Stimulated activated naive B cell treated with anti-CD40 and anti-IgM and Interleukin-4, amounts not matched to agents 10 μg/mL and 1 μg/mL and 100 μg/mL, for 72 hours (primary cell): ENCODE measurements at regions not wholly inside any gene's neighbourhood (a gene's known extent, or its start where the extent isn't known, plus 50 kb on each side); places are given as distances from the start of the nearest gene placed in this dataset.

Source experiments
- ATAC-seq, 2 donors: fragments of 150-1000 bp; cut with Tn5 transposase; replicated peaks; 2 replicates each; pipeline ENCODE4 v1.10.0; 2021; ENCODE audit warnings: moderate library complexity in 1 of 2
- DNase-seq: peaks from one replicate; pipeline ENCODE4 v3.0.0; 2021
- H3K27ac Mint-ChIP-seq: one replicate; pipeline ENCODE4 v1.8.0; 2022; ENCODE audit warnings: mild to moderate bottlenecking, mixed read lengths
- H3K27me3 Mint-ChIP-seq, 2 donors: one replicate each; pipeline ENCODE4 v1.8.0; 2022; ENCODE audit warnings: mixed read lengths in 2 of 2
- H3K36me3 Mint-ChIP-seq, 2 donors: one replicate each; pipeline ENCODE4 v1.8.0; 2022; ENCODE audit warnings: mixed read lengths in 2 of 2, mild to moderate bottlenecking in 1 of 2
- H3K4me1 Mint-ChIP-seq, 2 donors: one replicate each; pipeline ENCODE4 v1.8.0; 2022; ENCODE audit warnings: mixed read lengths in 2 of 2, mild to moderate bottlenecking in 1 of 2
- H3K4me3 Mint-ChIP-seq, 2 donors: one replicate each; pipeline ENCODE4 v1.8.0; 2022; ENCODE audit warnings: mild to moderate bottlenecking in 2 of 2, mixed read lengths in 2 of 2, moderate library complexity in 1 of 2
- H3K9me3 Mint-ChIP-seq, 2 donors: one replicate each; pipeline ENCODE4 v1.8.0; 2022; ENCODE audit warnings: mixed read lengths in 2 of 2, mild to moderate bottlenecking in 1 of 2

- Mint-ChIP-seq H3K27ac (no peak overlapping the region), H3K4me3 (no peak overlapping the region)
Measured at GRCh38 chr5:124236361-124237205, 509.9 kb downstream of the ZNF608 start.

GRCh38 chr5:124235576-124235975 lies 510.9 kb downstream of the ZNF608 start:
- Mint-ChIP-seq H3K36me3 (no peaks in the 10 kb centered on the region), H3K27me3 (no peaks in the 10 kb centered on the region), H3K4me3 (no peak overlapping the region), H3K4me1 (peaks cover 12 to 20% of the 10 kb centered on the region in 2 donors), H3K9me3 (peaks cover 0 to 2% of the 10 kb centered on the region in 2 donors), H3K27ac (no peak overlapping the region)
- DNase-seq (no peak), ATAC-seq (no peak)

More at GRCh38 chr5:124236361-124237205, 509.9 kb downstream of the ZNF608 start:
- ATAC-seq (no peak), DNase-seq (no peak)
- Mint-ChIP-seq H3K4me1 (peaks cover 5 to 10% of the 10 kb centered on the region in 2 donors), H3K27me3 (no peaks in the 10 kb centered on the region), H3K36me3 (no peaks in the 10 kb centered on the region), H3K9me3 (peaks cover 0 to 2% of the 10 kb centered on the region in 2 donors)

GRCh38 chr5:124234770-124235562 lies 511.5 kb downstream of the ZNF608 start:
- Mint-ChIP-seq H3K9me3 (peaks cover 0 to 2% of the 10 kb centered on the region in 2 donors), H3K27me3 (no peaks in the 10 kb centered on the region), H3K4me3 (no peak overlapping the region), H3K36me3 (no peaks in the 10 kb centered on the region), H3K27ac (no peak overlapping the region), H3K4me1 (peaks cover 12 to 24% of the 10 kb centered on the region in 2 donors)
- ATAC-seq = no peak
- no peak for DNase-seq

- Mint-ChIP-seq H3K27me3 (no peaks in the 10 kb centered on the region), H3K9me3 (no peaks in the 10 kb centered on the region), H3K4me3 (no peak overlapping the region), H3K36me3 (no peaks in the 10 kb centered on the region), H3K27ac (no peak overlapping the region), H3K4me1 (peaks cover 12 to 24% of the 10 kb centered on the region in 2 donors)
- ATAC-seq (no peak), DNase-seq (no peak)
Measured at GRCh38 chr5:124234022-124234769, 512.2 kb downstream of the ZNF608 start.

- H3K9me3 Mint-ChIP-seq = peaks cover 0 to 1% of the 10 kb centered on the region in 2 donors
- DNase-seq (no peak), ATAC-seq (peak; percentile 87 to 93)
- H3K27ac Mint-ChIP-seq = no peak overlapping the region
- peaks cover 12 to 24% of the 10 kb centered on the region in 2 donors for H3K4me1 Mint-ChIP-seq
- peaks cover 0 to 1% of the 10 kb centered on the region in 2 donors for H3K36me3 Mint-ChIP-seq
- H3K27me3 Mint-ChIP-seq = no peaks in the 10 kb centered on the region
- H3K4me3 Mint-ChIP-seq = no peak overlapping the region
Measured at GRCh38 chr5:124232515-124232914, 513.9 kb downstream of the ZNF608 start.

- Mint-ChIP-seq H3K4me1 (peaks cover 12 to 24% of the 10 kb centered on the region in 2 donors), H3K27ac (no peak overlapping the region), H3K9me3 (peaks cover 0 to 1% of the 10 kb centered on the region in 2 donors), H3K36me3 (peaks cover 0 to 1% of the 10 kb centered on the region in 2 donors), H3K27me3 (no peaks in the 10 kb centered on the region), H3K4me3 (no peak overlapping the region)
- ATAC-seq = no peak
- DNase-seq = no peak
Measured at GRCh38 chr5:124231802-124232201, 514.6 kb downstream of the ZNF608 start.

GRCh38 chr5:124231230-124231629 lies 515.2 kb downstream of the ZNF608 start:
- H3K36me3 Mint-ChIP-seq = peaks cover 0 to 1% of the 10 kb centered on the region in 2 donors

GRCh38 chr5:124230456-124230855 lies 516.0 kb downstream of the ZNF608 start:
- no peak overlapping the region for H3K27ac Mint-ChIP-seq
- DNase-seq (no peak), ATAC-seq (no peak)
- peaks cover 0 to 1% of the 10 kb centered on the region in 2 donors for H3K36me3 Mint-ChIP-seq
- peaks cover 12 to 24% of the 10 kb centered on the region in 2 donors for H3K4me1 Mint-ChIP-seq
- H3K4me3 Mint-ChIP-seq = no peak overlapping the region
- H3K27me3 Mint-ChIP-seq = no peaks in the 10 kb centered on the region
- H3K9me3 Mint-ChIP-seq = peaks cover 0 to 1% of the 10 kb centered on the region in 2 donors

More at GRCh38 chr5:124231230-124231629, 515.2 kb downstream of the ZNF608 start:
- DNase-seq (peak; percentile 1), ATAC-seq (peak; percentile 70 to 81)
- Mint-ChIP-seq H3K4me3 (no peak overlapping the region), H3K4me1 (peaks cover 12 to 24% of the 10 kb centered on the region in 2 donors), H3K27me3 (no peaks in the 10 kb centered on the region), H3K27ac (no peak overlapping the region), H3K9me3 (peaks cover 0 to 1% of the 10 kb centered on the region in 2 donors)

- Mint-ChIP-seq H3K9me3 (peaks cover 0 to 1% of the 10 kb centered on the region in 2 donors), H3K27ac (no peak overlapping the region), H3K27me3 (no peaks in the 10 kb centered on the region), H3K36me3 (peaks cover 0 to 1% of the 10 kb centered on the region in 2 donors), H3K4me1 (peaks cover 12 to 24% of the 10 kb centered on the region in 2 donors), H3K4me3 (no peak overlapping the region)
- ATAC-seq = no peak
- DNase-seq = no peak
Measured at GRCh38 chr5:124229352-124229751, 517.1 kb downstream of the ZNF608 start.

- Mint-ChIP-seq H3K4me1 (peaks cover 10 to 24% of the 10 kb centered on the region in 2 donors), H3K36me3 (peaks cover 0 to 1% of the 10 kb centered on the region in 2 donors), H3K4me3 (no peak overlapping the region), H3K27me3 (no peaks in the 10 kb centered on the region), H3K27ac (no peak overlapping the region), H3K9me3 (peaks cover 0 to 1% of the 10 kb centered on the region in 2 donors)
- no peak for DNase-seq
- ATAC-seq = no peak
Measured at GRCh38 chr5:124227914-124228313, 518.5 kb downstream of the ZNF608 start.

- Mint-ChIP-seq H3K4me3 (no peak overlapping the region), H3K27me3 (no peaks in the 10 kb centered on the region), H3K36me3 (peaks cover 0 to 2% of the 10 kb centered on the region in 2 donors), H3K27ac (no peak overlapping the region), H3K4me1 (no peaks in the 10 kb centered on the region), H3K9me3 (peaks cover 0 to 6% of the 10 kb centered on the region in 2 donors)
- DNase-seq (no peak), ATAC-seq (no peak)
Measured at GRCh38 chr5:124220418-124220817, 526.0 kb downstream of the ZNF608 start.

- ATAC-seq (no peak), DNase-seq (no peak)
- peaks cover 5 to 12% of the 10 kb centered on the region in 2 donors for H3K9me3 Mint-ChIP-seq
Measured at GRCh38 chr5:124212934-124213333, 533.5 kb downstream of the ZNF608 start.

GRCh38 chr5:124210111-124210910 lies 536.1 kb downstream of the ZNF608 start:
- H3K27me3 Mint-ChIP-seq = no peaks in the 10 kb centered on the region
- H3K27ac Mint-ChIP-seq = no peak overlapping the region
- H3K4me3 Mint-ChIP-seq = no peak overlapping the region
- DNase-seq (no peak), ATAC-seq (peak; percentile 96 to 99)
- peaks cover 3% of the 10 kb centered on the region in 2 donors for H3K36me3 Mint-ChIP-seq
- H3K4me1 Mint-ChIP-seq = peaks cover 14 to 16% of the 10 kb centered on the region in 2 donors
- peaks cover 5 to 7% of the 10 kb centered on the region in 2 donors for H3K9me3 Mint-ChIP-seq

More at GRCh38 chr5:124212934-124213333, 533.5 kb downstream of the ZNF608 start:
- no peak overlapping the region for H3K27ac Mint-ChIP-seq
- peaks cover 14 to 16% of the 10 kb centered on the region in 2 donors for H3K4me1 Mint-ChIP-seq
- H3K36me3 Mint-ChIP-seq = peaks cover 3% of the 10 kb centered on the region in 2 donors
- H3K27me3 Mint-ChIP-seq = no peaks in the 10 kb centered on the region
- no peak overlapping the region for H3K4me3 Mint-ChIP-seq
